ENCODE measurements at regions not wholly inside any gene's neighbourhood (a gene's known extent, or its start where the extent isn't known, plus 50 kb on each side); places are given as distances from the start of the nearest gene placed in this dataset.
A peak's percentile ranks its signal among the peaks of the same experiment; 100 is the strongest.

DNA sequence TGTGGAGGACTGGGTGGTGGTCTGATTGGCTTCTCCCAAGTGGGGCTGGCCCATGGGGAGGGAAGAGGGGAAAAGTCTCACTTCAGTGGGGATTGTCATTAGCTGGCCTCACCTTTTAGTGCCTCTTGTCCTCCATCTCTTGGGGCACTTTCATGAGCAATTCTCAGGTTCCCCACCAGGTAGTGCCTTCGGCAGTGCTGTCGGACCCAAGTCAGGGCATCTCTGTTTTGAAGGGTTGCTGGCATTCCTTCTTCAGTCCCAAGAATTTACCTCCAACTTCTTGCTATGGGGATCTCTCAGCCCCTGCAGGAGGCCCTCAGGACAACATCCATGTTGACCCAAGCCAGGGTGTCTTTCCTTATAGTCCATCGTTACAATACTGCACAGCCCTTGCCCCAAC is 54.7 kb upstream of the F3 start:
- peak overlapping the region; percentile 76 for H2BK20ac ChIP-seq (ENCODE audit: low read depth, low read length)
- H2BK15ac ChIP-seq (ENCODE audit: low read depth, low read length) = no peak overlapping the region; the same call in 2 of the 3 replicates
- no peaks in the 10 kb centered on the region for H3K79me1 ChIP-seq (ENCODE audit: low read depth in 1 of 2, low read length in 2 of 2)
- H3K56ac ChIP-seq (ENCODE audit: extremely low read depth, insufficient read depth, low read length) = no peak overlapping the region
- no peak overlapping the region for H2AFZ ChIP-seq (replicated peaks; ENCODE audit: low read length, poor library complexity)
- no peak overlapping the region for H2BK5ac ChIP-seq (ENCODE audit: low read depth, low read length, poor library complexity, severe bottlenecking)
- no peak overlapping the region for H3K4me3 ChIP-seq (ENCODE audit: insufficient read depth, low read depth, low read length)
- DNase-seq (no peak), ATAC-seq (ENCODE audit: low read depth) (no peak)
- no peak overlapping the region for H2AK9ac ChIP-seq (replicated peaks; ENCODE audit: low read depth, low read length, poor library complexity)
- H3K9me1 ChIP-seq (ENCODE audit: insufficient read depth, low read length) = peaks cover 4% of the 10 kb centered on the region; the same call in 1 of the 2 replicates
- in situ Hi-C loops (cut with MboI; ENCODE audit: low sequenced_read_pairs) (no loop called here), dilution Hi-C loops (cut with HindIII; ENCODE audit: low sequenced_read_pairs, unreplicated experiment) (no loop called here), intact Hi-C loops (cut with micrococcal nuclease) (no loop called here)
- H3K4ac ChIP-seq (ENCODE audit: low read depth, low read length) = peak overlapping the region; percentile 73
- H4K5ac ChIP-seq (ENCODE audit: low read depth, low read length) = peak overlapping the region; percentile 34; the same call in 1 of the 2 replicates
- no peak overlapping the region; the same call in 1 of the 2 replicates for H3K27ac ChIP-seq (ENCODE audit: insufficient read depth, low read length)
- peak overlapping the region; percentile 50; the same call in 1 of the 2 replicates for H4K91ac ChIP-seq (ENCODE audit: insufficient read depth, low read depth, low read length)
- TF ChIP-seq, protein P1, sequence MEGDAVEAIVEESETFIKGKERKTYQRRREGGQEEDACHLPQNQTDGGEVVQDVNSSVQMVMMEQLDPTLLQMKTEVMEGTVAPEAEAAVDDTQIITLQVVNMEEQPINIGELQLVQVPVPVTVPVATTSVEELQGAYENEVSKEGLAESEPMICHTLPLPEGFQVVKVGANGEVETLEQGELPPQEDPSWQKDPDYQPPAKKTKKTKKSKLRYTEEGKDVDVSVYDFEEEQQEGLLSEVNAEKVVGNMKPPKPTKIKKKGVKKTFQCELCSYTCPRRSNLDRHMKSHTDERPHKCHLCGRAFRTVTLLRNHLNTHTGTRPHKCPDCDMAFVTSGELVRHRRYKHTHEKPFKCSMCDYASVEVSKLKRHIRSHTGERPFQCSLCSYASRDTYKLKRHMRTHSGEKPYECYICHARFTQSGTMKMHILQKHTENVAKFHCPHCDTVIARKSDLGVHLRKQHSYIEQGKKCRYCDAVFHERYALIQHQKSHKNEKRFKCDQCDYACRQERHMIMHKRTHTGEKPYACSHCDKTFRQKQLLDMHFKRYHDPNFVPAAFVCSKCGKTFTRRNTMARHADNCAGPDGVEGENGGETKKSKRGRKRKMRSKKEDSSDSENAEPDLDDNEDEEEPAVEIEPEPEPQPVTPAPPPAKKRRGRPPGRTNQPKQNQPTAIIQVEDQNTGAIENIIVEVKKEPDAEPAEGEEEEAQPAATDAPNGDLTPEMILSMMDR (conservative IDR thresholded peaks at IDR 0.05; ENCODE audit: low read depth, low read length) = no peak
- TF ChIP-seq MAZ (IDR thresholded peaks at IDR 0.05; ENCODE audit: borderline replicate concordance, low read depth, low read length) (no peak), CEBPB (IDR thresholded peaks at IDR 0.05; ENCODE audit: low read depth, low read length) (no peak), MAFK (IDR thresholded peaks at IDR 0.05; ENCODE audit: low read depth, low read length) (no peak), RAD21 (IDR thresholded peaks at IDR 0.05; ENCODE audit: low read length) (no peak), POLR2A (IDR thresholded peaks at IDR 0.05; ENCODE audit: low read depth, low read length) (no peak), RFX5 (IDR thresholded peaks at IDR 0.05; ENCODE audit: low read depth, low read length) (no peak), BHLHE40 (IDR thresholded peaks at IDR 0.05; ENCODE audit: low read depth, low read length) (no peak), MXI1 (IDR thresholded peaks at IDR 0.05; ENCODE audit: borderline replicate concordance, low read depth, low read length) (no peak), RCOR1 (IDR thresholded peaks at IDR 0.05; ENCODE audit: insufficient replicate concordance, low read length) (no peak)
- TF ChIP-seq, protein P2, sequence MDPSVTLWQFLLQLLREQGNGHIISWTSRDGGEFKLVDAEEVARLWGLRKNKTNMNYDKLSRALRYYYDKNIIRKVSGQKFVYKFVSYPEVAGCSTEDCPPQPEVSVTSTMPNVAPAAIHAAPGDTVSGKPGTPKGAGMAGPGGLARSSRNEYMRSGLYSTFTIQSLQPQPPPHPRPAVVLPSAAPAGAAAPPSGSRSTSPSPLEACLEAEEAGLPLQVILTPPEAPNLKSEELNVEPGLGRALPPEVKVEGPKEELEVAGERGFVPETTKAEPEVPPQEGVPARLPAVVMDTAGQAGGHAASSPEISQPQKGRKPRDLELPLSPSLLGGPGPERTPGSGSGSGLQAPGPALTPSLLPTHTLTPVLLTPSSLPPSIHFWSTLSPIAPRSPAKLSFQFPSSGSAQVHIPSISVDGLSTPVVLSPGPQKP (IDR thresholded peaks at IDR 0.05; ENCODE audit: borderline replicate concordance, low read depth, low read length) = no peak
- ChIA-PET POLR2A (ENCODE audit: unreplicated experiment) (interaction anchor here (0.9 kb wide), 1 partner anchor 54 kb away, joined by 3 read pairs; the partner anchor contains the start of gene F3), CTCF (interaction anchor here (0.6 to 1.5 kb wide), 2 partner anchors 32 to 50 kb away, joined by 3 read pairs; no protein-coding TSS in a partner anchor)
- peak overlapping the region; percentile 60 for H2AK5ac ChIP-seq (ENCODE audit: low read depth, low read length)
- H3K18ac ChIP-seq (ENCODE audit: low read depth, low read length) = peak overlapping the region; percentile 24; the same call in 1 of the 2 replicates
- no TSS peak for BruUV-seq (replicated peaks)
- H3K9me3 ChIP-seq (ENCODE audit: control insufficient read depth, insufficient read depth, low read length) = 0 out of 2 replicates have a peak, but pooled peaks cover 3% of the 10 kb centered on the region
- peak overlapping the region; percentile 65 for H3K14ac ChIP-seq (replicated peaks; ENCODE audit: low read depth, low read length)
- H3K36me3 ChIP-seq (ENCODE audit: control insufficient read depth, insufficient read depth, low read length) = no peaks in the 10 kb centered on the region
- H3K4me2 ChIP-seq (ENCODE audit: low read depth, low read length) = no peak overlapping the region
- no peaks in the 10 kb centered on the region for H4K20me1 ChIP-seq (ENCODE audit: insufficient read depth, low read length)
- no peak overlapping the region for H3K9ac ChIP-seq (ENCODE audit: low read depth, low read length)
- peak overlapping the region in 1 of 2 experiments; percentile 60; a peak in 1 of 4 replicates for H4K8ac ChIP-seq (ENCODE audit: low read depth in 2 of 2, low read length in 2 of 2)
- H3K27me3 ChIP-seq (ENCODE audit: control insufficient read depth, insufficient read depth, low read length) = peaks cover 3% of the 10 kb centered on the region
- peaks cover 9% of the 10 kb centered on the region for H3K4me1 ChIP-seq (ENCODE audit: control insufficient read depth, insufficient read depth, low read length)
- WGBS, 2 experiments (ENCODE audit: extremely low coverage in 2 of 2, insufficient read length in 1 of 2) = 100% methylated on average over 1 of the region's 3 CpGs; no CpG with 5 or more reads in 1 of the 2 experiments
- H3K23ac ChIP-seq (ENCODE audit: low read depth, low read length) = 0 out of 2 replicates have a peak overlapping the region, but pooled peaks have one; percentile 21
- peak overlapping the region; percentile 75 for H2BK120ac ChIP-seq (ENCODE audit: low read depth, low read length)
